HG03280 (cell line): ENCODE measurements at regions not wholly inside any gene's neighbourhood (a gene's known extent, or its start where the extent isn't known, plus 50 kb on each side); places are given as distances from the start of the nearest gene placed in this dataset.
"Not testable (repeated sequence)": the region's sequence is repeated elsewhere in the genome, so short reads cannot be mapped to it uniquely, and the experiment has no call there.

ENCODE experiments used
- ATAC-seq: cut with Tn5 transposase; IDR thresholded peaks from one replicate; pipeline ENCODE4 v1.9.1; 2021; ENCODE audit warnings: mild to moderate bottlenecking, moderate library complexity; ENCODE audit not compliant: unreplicated experiment

GRCh38 chr3:106908181-106908938 lies 468.9 kb upstream of the CCDC54 start:
- ATAC-seq = no peak

- no peak for ATAC-seq
These were observed 464.0 kb upstream of the CCDC54 start for GRCh38 chr3:106913111-106913698.

DNA sequence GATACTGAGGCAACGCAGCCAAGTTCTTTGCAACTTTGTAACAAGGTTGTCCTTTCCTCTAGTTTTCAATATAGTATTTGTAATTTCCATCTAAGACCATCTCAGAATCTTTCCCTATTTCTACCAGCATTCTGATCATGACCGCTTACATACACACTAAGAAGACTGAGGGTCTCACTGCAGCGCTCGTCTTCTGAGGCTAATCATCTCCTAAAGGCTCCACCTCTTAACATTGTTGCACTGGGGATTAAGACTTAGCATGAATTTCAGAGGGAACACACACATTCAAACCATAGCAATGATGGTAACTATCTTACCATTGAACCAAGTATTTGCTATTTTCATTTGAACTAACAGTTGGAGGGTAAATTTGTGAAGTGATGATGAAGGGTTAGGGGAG lies 463.3 kb upstream of the CCDC54 start:
- no peak for ATAC-seq

GRCh38 chr3:106920609-106921008 lies 456.6 kb upstream of the CCDC54 start:
- ATAC-seq = no peak

DNA sequence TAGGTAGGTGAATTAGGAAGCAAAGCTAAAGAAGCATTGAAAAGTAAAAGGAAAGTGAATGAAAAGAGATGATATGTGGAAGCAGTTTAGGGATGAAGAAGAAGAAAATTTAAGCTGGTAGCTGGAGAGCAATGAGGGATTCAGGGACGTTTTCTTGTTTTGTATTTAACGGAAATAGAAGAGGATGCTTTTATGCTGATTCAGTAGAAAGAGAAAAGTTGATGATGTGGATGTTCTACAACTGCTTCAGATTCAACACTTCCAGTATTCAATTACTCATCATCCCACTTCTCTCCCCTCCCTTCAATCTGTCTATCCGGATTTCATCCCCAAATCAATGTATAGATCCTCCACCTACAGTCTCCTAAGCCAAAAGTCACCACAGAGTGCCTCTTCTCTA lies 448.2 kb upstream of the CCDC54 start:
- no peak for ATAC-seq

- ATAC-seq = no peak
These were observed 447.2 kb upstream of the CCDC54 start for GRCh38 chr3:106930086-106930485.

GRCh38 chr3:106931904-106932303 lies 445.3 kb upstream of the CCDC54 start:
- ATAC-seq = no peak

DNA sequence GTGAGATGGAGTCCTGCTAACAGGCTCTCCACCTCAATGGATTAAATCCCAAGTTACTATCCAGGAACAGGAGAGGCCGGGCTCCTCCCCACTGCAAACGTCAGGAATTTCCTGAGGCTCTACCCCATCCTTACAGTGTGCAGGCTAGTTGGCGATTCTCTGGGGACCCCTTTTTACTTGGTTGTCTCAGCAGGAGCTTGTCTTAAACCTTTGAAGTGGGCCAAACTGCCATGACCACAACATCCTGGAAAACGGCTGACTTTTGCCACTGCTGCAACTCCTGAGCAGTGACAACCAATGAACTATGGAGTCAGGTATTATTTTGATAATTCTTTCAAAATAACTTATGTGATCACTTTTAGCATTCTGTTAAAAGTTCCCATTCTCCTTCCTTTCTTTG lies 440.9 kb upstream of the CCDC54 start:
- no peak for ATAC-seq

- ATAC-seq = no peak
These were observed 435.2 kb upstream of the CCDC54 start for GRCh38 chr3:106942051-106942450.

GRCh38 chr3:106943071-106943470 lies 434.2 kb upstream of the CCDC54 start:
- no peak for ATAC-seq

GRCh38 chr3:106945435-106945834 lies 431.8 kb upstream of the CCDC54 start:
- ATAC-seq = no peak

DNA sequence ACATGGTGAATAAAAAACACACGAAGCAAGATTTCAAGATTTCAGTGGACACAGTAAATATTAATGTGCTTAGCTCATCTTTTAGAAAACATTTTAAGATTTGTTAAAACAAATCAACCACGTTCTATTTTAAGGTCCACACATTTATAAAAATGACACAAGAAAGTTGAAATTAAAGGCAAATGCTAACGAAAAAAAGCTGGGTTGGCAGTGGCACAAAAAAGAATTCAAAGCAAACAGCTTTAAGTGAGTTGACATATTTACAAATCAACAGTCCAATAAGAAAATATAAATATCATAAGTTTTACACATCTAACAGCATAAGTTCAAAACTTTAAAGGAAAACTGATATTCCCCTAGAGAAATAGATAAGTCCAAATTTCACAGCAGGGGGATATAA lies 430.4 kb upstream of the CCDC54 start:
- ATAC-seq = no peak

GRCh38 chr3:106957029-106957428 lies 420.2 kb upstream of the CCDC54 start:
- ATAC-seq = no peak

- no peak for ATAC-seq
These were observed 414.2 kb upstream of the CCDC54 start for GRCh38 chr3:106962993-106963392.

DNA sequence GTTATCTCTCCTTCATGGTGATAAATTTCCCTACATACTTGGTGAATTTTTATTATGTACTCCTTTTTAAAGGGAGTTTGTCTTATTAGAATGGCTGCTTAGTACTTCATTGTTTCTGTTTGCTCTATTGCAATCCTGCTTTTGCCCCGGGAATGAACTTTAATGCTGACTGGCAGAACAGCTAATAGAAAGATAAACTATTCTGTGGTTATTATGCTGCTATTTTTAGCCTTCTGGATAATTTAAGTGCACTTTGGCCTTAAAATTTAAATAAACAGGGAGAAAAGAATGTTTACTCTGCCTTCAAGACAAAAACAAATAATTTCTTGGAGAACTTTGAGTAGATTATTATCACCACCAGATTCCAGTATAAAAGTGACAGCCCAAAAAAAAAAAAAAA lies 413.8 kb upstream of the CCDC54 start:
- ATAC-seq = no peak

- no peak for ATAC-seq
These were observed 411.9 kb upstream of the CCDC54 start for GRCh38 chr3:106965307-106965706.

GRCh38 chr3:106969596-106969995 lies 407.6 kb upstream of the CCDC54 start:
- no peak for ATAC-seq

GRCh38 chr3:106981392-106981791 lies 395.8 kb upstream of the CCDC54 start:
- ATAC-seq = no peak

DNA sequence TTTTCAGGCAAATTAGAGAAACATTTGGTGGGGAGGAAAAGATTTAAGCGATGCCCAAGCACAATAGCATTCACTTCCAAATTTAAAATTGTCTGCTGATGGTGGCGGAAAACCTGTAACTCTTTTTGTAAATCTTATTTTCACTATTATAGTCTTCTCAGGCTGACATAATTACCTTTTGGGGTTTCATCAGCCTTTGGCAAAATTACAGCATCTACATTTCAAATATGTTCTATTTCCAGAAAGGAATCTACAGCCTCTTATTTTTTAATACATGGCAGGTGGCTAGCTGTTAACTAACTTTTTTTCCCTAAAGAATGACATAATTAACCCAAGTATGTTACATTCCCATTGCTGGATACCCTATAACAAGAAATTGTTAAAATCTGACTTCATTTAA lies 391.5 kb upstream of the CCDC54 start:
- no peak for ATAC-seq

DNA sequence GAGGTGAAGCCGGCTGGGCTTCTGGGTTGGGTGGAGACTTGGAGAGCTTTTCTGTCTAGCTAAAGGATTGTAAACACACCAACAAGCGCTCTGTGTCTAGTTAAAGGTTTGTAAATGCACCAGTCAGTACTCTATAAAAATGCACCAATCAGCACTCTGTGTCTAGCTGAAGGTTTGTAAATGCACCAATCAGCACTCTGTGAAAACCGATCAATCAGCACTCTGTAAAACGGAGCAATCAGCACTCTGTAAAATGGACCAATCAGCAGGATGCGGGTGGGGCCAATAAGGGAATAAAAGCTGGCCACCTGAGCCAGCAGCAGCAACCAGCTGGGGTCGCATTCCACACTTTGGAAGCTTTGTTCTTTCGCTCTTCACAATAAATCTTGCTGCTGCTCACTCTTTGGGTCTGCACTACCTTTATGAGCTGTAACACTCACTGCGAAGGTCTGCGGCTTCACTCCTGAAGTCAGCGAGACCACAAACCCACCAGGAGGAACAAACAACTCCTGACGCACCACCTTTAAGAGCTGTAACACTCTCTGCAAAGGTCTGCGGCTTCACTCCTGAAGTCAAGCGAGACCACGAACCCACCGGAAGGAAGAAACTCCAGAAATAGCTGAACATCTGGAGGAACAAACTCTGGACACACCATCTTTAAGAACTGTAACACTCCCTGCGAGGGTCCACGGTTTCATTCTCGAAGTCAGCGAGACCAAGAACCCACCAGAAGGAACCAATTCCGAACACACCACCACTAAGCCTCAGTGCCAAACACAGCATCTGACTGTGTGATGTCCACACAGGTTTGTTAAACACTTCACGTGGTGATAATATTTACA lies 378.2 kb upstream of the CCDC54 start:
- not testable (repeated sequence) for ATAC-seq

GRCh38 chr3:107001635-107002034 lies 375.6 kb upstream of the CCDC54 start:
- ATAC-seq = no peak

DNA sequence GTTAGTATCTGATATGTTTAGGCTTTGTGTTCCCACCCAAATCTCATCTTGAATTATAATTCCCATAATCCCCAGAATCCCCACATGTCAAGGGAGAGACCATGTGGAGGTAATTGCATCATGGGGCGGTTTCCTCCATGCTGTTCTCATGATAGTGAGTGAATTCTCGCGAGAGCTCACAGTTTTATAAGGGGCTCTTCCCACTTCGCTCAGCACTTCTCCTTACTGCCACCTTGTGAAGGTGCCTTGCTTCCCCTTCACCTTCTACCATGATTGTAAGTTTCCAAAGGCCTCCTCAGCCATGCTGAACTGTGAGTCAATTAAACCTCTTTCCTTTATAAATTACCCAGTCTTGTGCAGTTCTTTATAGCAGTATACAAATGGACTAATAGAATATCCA lies 371.9 kb upstream of the CCDC54 start:
- not testable (repeated sequence) for ATAC-seq
